ENCODE measurements at regions not wholly inside any gene's neighbourhood (a gene's known extent, or its start where the extent isn't known, plus 50 kb on each side); places are given as distances from the start of the nearest gene placed in this dataset.
"Not testable (repeated sequence)": the region's sequence is repeated elsewhere in the genome, so short reads cannot be mapped to it uniquely, and the experiment has no call there.

GRCh38 chr9:62526306-62526705 lies 1336.5 kb downstream of the SPATA31A7 start:
- H4K20me1 ChIP-seq (ENCODE audit: control insufficient read depth, insufficient read depth); H2AFZ ChIP-seq (ENCODE audit: control insufficient read depth, low read depth, low read length); H3K79me2 ChIP-seq (ENCODE audit: control insufficient read depth, insufficient read depth, low read length); ATAC-seq; H3K36me3 ChIP-seq (ENCODE audit: control insufficient read depth in 2 of 2, insufficient read depth in 2 of 2, low read length in 1 of 2); H3K9me3 ChIP-seq (replicated peaks; ENCODE audit: control insufficient read depth, insufficient read depth, low read length); intact Hi-C loops (cut with micrococcal nuclease; ENCODE audit: unreplicated experiment); SMC1A ChIA-PET (ENCODE audit: uncharacterized antibody, unreplicated experiment); H3K4me2 ChIP-seq (ENCODE audit: control insufficient read depth, insufficient read depth); DNase-seq (ENCODE audit: low read depth, low spot score); BruUV-seq (replicated peaks); H3K9ac ChIP-seq (ENCODE audit: control insufficient read depth, insufficient read depth, low read length); POLR2A ChIA-PET; H3K27ac ChIP-seq (ENCODE audit: control insufficient read depth, insufficient read depth); RAD21 ChIA-PET (ENCODE audit: unreplicated experiment); in situ Hi-C loops (cut with MboI); FAIRE-seq; H3K4me1 ChIP-seq (ENCODE audit: control insufficient read depth, insufficient read depth, low read length); H3K27me3 ChIP-seq (replicated peaks in 1 of 2; ENCODE audit: control insufficient read depth in 2 of 2, insufficient read depth in 2 of 2, low read length in 1 of 2); CTCF ChIA-PET; H3K4me3 ChIP-seq: not testable (repeated sequence)
- WGBS (ENCODE audit: insufficient coverage, insufficient replicate concordance, low lambda C conversion rate, missing lambda C conversion rate) = 19% methylated on average over 5 of the region's 5 CpGs

DNA sequence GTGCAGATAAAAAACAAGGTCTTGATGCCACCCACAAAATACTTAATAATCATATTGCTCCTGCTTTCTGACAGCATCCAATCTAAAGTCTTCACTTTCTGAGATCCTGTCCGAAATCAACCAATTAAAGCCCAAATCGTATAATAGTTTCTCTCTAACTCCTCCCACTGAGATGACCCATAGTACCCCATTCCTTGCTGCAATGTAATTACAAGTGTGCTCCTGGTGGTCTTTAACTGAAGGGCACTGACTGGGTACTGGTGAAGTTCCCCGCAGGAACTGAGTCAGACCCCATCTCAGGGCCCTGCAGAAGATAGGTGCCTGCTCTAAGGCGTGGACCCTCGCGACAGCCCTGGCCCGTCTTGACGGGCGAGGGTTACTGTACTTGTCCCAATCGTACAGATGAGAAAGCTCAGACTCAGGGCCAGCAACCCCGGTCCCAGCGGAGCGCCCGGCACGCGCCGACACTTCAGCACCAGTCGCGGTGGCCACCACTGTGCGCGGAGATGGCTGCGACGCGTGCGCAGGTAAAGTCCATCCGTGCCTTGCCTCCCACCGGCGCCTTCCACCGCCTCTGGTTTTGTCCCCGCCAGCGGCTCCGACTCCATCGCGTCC lies 1342.4 kb downstream of the SPATA31A7 start:
- POLR2A ChIA-PET; H4K20me1 ChIP-seq (ENCODE audit: control insufficient read depth, insufficient read depth); CTCF ChIA-PET; H3K36me3 ChIP-seq (ENCODE audit: control insufficient read depth in 2 of 2, insufficient read depth in 2 of 2, low read length in 1 of 2); H3K4me3 ChIP-seq; H3K4me2 ChIP-seq (ENCODE audit: control insufficient read depth, insufficient read depth); H3K9me3 ChIP-seq (replicated peaks; ENCODE audit: control insufficient read depth, insufficient read depth, low read length); RAD21 ChIA-PET (ENCODE audit: unreplicated experiment); H3K79me2 ChIP-seq (ENCODE audit: control insufficient read depth, insufficient read depth, low read length); intact Hi-C loops (cut with micrococcal nuclease; ENCODE audit: unreplicated experiment); H3K4me1 ChIP-seq (ENCODE audit: control insufficient read depth, insufficient read depth, low read length); DNase-seq (ENCODE audit: low read depth, low spot score); ATAC-seq; SMC1A ChIA-PET (ENCODE audit: uncharacterized antibody, unreplicated experiment); FAIRE-seq; H3K27me3 ChIP-seq (replicated peaks in 1 of 2; ENCODE audit: control insufficient read depth in 2 of 2, insufficient read depth in 2 of 2, low read length in 1 of 2); in situ Hi-C loops (cut with MboI); H3K9ac ChIP-seq (ENCODE audit: control insufficient read depth, insufficient read depth, low read length); H3K27ac ChIP-seq (ENCODE audit: control insufficient read depth, insufficient read depth); H2AFZ ChIP-seq (ENCODE audit: control insufficient read depth, low read depth, low read length): not testable (repeated sequence)
- BruUV-seq (replicated peaks) = TSS peak; percentile 81
- WGBS (ENCODE audit: insufficient coverage, insufficient replicate concordance, low lambda C conversion rate, missing lambda C conversion rate) = 17% methylated on average over 2 of the region's 34 CpGs

DNA sequence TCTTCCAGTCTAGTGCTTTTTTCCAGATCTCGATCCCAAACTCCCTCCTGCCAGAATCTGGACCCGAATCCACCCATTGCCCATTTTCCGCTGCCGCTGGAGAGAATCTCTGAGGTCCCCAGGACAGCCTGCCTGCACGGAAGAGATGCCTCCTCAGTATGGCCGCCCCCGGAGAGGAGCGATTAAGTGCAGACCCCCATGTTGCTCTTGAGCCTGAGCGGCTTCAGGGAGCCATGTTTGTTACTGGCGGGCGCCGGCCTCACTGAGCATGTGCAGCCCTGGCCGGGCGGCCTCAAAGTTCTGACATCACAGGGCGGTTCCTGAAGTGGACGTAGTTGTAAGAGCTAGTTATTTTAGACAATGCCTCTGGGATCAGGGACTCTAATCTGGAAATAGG lies 1342.9 kb downstream of the SPATA31A7 start:
- DNase-seq (ENCODE audit: low read depth, low spot score); H3K4me3 ChIP-seq; RAD21 ChIA-PET (ENCODE audit: unreplicated experiment); SMC1A ChIA-PET (ENCODE audit: uncharacterized antibody, unreplicated experiment); H3K27ac ChIP-seq (ENCODE audit: control insufficient read depth, insufficient read depth); H3K4me2 ChIP-seq (ENCODE audit: control insufficient read depth, insufficient read depth); H3K9ac ChIP-seq (ENCODE audit: control insufficient read depth, insufficient read depth, low read length); H3K36me3 ChIP-seq (ENCODE audit: control insufficient read depth in 2 of 2, insufficient read depth in 2 of 2, low read length in 1 of 2); in situ Hi-C loops (cut with MboI); H2AFZ ChIP-seq (ENCODE audit: control insufficient read depth, low read depth, low read length); H3K79me2 ChIP-seq (ENCODE audit: control insufficient read depth, insufficient read depth, low read length); POLR2A ChIA-PET; intact Hi-C loops (cut with micrococcal nuclease; ENCODE audit: unreplicated experiment); H3K27me3 ChIP-seq (replicated peaks in 1 of 2; ENCODE audit: control insufficient read depth in 2 of 2, insufficient read depth in 2 of 2, low read length in 1 of 2); CTCF ChIA-PET; ATAC-seq; FAIRE-seq; H4K20me1 ChIP-seq (ENCODE audit: control insufficient read depth, insufficient read depth); H3K4me1 ChIP-seq (ENCODE audit: control insufficient read depth, insufficient read depth, low read length); BruUV-seq (replicated peaks); H3K9me3 ChIP-seq (replicated peaks; ENCODE audit: control insufficient read depth, insufficient read depth, low read length): not testable (repeated sequence)
- WGBS (ENCODE audit: insufficient coverage, insufficient replicate concordance, low lambda C conversion rate, missing lambda C conversion rate) = no CpG with 5 or more reads among the region's 16 CpGs

All from GM12878 (cell line).